GM12872 (cell line): ENCODE measurements at regions not wholly inside any gene's neighbourhood (a gene's known extent, or its start where the extent isn't known, plus 50 kb on each side); places are given as distances from the start of the nearest gene placed in this dataset.

Source experiments
- CTCF ChIP-seq: IDR thresholded peaks from 3 replicates; pipeline ENCODE4 v1.5.1; 2011; ENCODE audit warnings: low read depth, mild to moderate bottlenecking, low read length, moderate library complexity; ENCODE audit not compliant: insufficient read depth

- TF ChIP-seq CTCF: no peak
These were observed 225.8 kb downstream of the PMP22 start for GRCh38 chr17:15039366-15039765.

- TF ChIP-seq CTCF: no peak
These were observed 226.5 kb downstream of the PMP22 start for GRCh38 chr17:15038656-15039055.

GRCh38 chr17:15036238-15036637 lies 228.9 kb downstream of the PMP22 start:
- TF ChIP-seq CTCF: no peak

- no peak for TF ChIP-seq CTCF
These were observed 233.2 kb downstream of the PMP22 start for GRCh38 chr17:15031975-15032374.

- no peak for TF ChIP-seq CTCF
These were observed 235.7 kb downstream of the PMP22 start for GRCh38 chr17:15029469-15029868.

DNA sequence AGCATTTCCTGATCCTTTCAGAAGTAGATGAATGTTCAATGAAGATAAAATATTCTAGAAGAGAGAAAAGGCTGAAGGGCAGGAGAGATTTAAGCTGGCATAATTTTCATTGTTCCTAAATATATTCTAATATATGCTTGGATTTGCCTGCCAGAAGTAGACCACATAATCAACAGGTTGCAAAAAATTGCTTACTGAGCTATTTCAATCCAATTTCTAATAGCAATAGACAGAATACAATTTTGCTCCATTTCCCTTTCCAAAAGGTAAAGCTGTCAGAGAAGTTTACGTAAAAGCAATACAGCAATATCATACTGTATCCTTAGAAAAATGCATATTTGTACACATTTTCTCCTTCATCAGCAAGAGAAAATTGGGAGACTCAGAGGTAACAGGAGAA lies 237.3 kb downstream of the PMP22 start:
- TF ChIP-seq CTCF: no peak

DNA sequence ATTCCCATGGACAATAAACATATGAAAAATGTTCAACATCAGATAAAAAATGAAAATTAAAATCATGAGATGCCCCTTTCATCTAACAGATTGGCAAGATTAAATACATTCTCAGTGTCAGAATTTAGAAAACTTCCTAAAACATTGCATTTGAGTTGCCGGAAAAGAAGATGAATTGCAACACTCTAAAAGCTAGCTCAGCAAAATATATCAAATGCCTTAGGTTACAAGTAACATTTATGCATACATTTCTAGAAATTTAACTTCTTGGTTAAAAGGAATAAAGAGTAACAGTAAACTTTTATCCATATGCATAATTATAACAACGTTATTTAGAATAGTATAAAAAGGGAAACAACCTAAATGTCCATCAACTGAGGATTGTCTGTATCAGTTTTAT lies 239.0 kb downstream of the PMP22 start:
- TF ChIP-seq CTCF: no peak
